Nucleus accumbens (tissue), 56 donors: ENCODE measurements at regions not wholly inside any gene's neighbourhood (a gene's known extent, or its start where the extent isn't known, plus 50 kb on each side); places are given as distances from the start of the nearest gene placed in this dataset.
A peak's percentile ranks its signal among the peaks of the same experiment; 100 is the strongest.
"Not testable (repeated sequence)": the region's sequence is repeated elsewhere in the genome, so short reads cannot be mapped to it uniquely, and the experiment has no call there.

Experiments
- DNase-seq, 56 donors: peaks; one replicate each; lab custom pipeline; 2025; lab: John Stamatoyannopoulos, UW

DNA sequence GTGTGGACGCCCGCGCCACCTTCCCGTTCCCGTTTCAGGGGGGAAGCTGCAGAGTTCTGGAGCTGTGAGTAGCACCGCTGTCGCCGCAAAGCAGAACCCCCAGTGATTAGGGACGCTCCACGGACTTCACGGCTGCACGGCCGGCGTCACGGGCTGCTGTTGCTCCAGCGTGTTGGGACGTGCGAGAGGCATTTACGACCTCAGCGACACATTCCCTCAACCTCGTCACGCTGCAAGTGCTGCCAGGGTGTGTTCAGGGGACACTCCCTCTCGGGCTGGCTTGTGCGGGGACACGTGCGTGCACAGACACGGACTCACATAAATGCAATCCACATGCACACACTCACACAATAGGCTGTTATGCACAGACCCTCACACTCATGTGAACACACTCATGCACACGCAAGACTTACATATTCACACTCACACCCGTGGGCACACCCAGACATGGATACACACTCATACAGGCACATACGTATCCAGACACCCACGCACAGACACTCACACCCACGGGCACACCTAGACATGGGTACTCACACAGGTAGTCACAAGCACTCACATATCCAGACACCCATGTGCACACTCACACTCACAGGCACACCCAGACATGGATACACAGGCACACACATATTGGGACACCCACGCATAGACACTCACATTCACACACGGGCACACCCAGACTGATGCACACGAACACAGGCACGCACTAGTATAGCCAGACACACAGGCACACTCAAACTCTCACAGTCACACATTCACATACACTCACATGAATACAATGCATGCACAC lies 198.0 kb upstream of the ZNF469 start:
- DNase-seq: not testable (repeated sequence)

DNA sequence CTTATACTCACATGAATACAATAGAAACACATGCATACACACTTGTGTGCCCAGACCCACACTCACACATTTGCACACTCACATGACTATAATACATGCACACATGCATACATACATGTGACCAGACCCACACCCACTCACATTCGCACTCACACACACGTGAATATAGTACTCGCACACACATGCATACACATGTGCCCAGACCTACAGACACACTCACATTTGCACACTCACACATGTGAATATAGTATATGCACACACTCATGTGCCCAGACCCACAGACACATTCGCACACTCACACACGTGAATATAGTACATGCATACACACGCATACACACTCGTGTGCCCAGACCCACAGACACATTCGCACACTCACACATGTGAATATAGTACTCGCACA lies 197.4 kb upstream of the ZNF469 start:
- DNase-seq: not testable (repeated sequence)

DNA sequence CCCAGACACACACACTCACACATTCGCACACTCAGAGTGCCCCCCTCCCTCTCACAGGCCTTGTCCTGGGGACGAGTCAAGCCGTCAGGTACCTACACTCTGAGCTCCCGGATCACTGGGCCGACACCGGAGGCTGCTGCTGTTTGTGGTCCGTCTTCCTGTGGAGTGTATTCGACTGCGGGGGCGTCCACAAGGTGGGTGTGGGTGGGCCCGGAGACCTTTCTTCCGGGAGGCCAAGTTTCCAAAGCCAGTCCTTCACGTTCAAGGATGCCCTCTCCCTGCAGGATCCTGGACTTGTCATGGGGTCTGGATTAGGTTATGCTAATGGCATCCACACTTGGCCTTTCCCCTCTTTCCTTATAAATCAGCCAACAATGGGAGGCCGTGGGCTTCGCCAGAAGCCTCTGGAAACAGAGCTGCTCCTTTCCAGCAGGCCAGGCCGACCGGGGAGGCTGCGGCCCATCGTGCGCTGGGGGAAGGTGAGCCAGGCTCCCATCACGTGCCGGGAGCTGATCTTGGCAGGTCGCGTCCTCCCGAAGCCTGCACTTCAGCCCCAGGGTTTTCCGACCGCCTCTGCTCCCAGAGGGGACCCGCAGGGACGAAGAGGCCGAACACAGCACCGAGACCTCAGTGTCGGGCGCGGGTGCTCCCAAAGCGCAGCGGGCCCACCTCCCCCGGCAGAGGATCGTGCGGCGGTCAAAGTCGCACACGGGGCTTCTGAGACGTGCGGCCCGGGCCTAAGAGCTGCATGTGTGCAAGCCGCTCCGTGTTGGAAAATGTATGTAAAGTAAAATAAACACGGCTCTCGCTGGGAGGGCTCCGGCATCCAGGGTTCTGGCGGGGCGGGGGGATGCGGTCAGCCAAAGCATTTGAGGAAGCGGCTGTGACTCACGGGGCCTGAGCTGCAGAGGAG lies 196.5 kb upstream of the ZNF469 start:
- not testable (repeated sequence) for DNase-seq

DNA sequence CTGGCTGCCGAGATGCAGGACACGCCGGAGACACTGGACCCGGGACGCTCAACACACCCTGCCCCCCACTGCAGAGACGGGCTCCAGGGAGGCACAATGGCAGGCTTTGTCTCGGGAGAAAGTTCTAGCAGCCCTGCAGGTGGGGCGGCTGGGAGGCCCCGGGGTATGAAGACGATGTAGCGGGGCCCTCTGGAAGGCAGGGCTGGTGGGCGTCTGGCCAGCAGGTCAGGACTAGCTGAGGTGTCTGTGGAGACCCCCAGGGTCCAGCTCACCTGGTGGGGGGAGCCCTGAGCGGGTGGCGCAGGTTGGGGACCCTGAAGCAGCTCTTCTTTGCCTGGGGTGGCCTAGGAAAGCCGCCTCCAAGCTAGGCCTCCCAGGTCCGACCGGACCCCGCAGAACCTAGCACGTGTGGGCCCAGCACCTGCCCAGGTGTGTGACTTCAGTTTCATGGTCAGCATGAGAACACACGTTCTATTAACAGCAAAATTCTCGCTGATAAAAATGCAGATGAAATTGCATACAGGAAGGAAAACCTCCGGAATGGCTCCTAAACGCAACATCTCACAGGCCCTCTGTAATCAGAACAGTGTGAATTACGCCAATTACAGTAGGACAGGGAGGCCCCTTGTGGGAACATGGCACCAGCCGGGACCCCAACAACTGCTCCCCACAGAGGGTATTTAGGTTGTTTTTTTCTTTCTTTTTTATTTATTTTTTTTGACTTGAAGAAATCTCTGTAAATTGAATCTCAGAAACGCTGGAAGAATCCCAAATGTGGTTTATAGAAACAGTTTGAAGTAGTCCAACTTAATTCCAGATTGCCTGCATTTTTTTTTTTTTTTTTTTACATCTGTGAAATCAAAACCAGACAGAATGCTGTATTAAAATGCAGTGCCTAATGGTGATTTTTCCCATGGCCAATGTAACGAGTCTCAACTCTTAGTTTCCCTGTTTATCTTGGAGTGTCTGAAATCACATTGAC lies 195.6 kb upstream of the ZNF469 start:
- DNase-seq: not testable (repeated sequence)

DNA sequence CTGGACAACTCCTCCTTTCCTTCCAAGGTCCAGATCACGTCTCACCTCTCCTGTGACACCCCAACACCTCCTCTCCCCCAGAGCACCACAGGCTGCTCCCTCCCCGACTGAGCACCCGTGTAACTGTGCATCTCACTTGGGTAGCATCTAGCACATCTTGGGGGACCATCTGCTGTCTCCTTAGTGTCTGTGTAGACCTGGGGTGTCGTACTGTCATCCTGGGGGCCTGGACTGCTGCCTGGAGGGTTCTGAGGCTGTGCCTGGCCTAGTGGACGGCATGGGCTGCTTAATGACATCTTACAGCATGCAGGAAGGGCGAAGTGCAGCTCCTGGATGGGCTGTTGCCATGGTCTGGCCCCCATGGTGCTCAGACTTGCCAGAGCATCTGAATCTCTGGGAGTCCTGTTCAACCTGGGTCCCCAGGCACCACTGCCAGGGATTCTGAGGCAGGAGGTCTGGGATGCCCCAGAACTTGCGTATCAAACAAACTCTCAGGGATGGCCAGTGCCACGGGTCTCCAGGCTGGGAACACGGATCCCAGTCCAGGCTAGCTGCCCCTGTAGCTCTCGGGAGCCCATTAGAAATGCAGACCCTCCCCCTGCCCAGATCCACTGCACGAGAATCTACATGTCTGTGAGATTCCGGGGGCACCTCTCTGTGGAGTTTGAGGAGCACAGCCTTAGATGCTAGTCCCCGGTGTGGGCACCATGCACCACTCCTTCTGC lies 194.4 kb upstream of the ZNF469 start:
- not testable (repeated sequence) for DNase-seq

DNA sequence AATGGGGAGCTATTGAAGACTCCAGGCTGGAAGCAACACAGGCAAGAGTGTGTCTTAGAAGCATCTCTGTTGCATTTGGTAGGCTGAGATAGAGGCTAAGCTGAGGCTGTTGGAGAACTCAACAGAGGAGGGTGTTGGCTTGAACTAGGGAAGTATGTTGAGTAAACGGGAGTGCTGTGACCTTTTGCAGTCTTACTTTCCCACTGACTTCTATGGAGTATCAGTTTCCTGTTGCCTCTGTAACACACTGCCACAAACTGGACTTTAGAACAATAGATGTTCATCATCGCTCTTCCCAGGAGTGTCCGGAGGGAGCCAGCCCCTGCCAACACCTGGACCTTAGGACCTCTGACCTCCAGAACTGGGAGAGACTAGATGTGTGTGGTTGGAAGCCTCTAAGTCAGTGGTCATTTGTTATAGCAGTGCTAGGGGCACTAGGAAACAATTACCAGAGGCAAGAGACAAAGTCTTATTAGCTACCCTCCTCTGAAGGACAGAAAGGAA lies 192.1 kb upstream of the ZNF469 start:
- not testable (repeated sequence) for DNase-seq

- DNase-seq: not testable (repeated sequence)
Measured at GRCh38 chr16:88191168-88191567, 191.6 kb upstream of the ZNF469 start.

DNA sequence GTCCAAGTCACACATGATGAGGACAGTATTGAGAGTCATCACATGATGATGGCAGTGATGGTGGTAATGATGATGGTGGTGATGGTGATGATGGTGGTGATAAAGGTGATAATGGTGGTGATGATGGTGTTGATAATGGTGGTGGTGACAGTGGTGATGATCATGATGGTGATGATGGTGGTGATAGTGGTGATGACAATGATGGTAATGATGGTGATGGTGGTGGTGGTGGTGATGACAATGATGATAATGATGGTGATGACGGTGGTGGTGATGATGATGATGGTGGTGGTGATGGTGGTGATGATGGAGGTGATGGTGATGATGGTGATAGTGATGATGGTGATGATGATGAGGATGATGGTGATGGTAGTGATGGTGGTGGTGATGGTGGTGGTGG lies 190.2 kb upstream of the ZNF469 start:
- no peak for DNase-seq

DNA sequence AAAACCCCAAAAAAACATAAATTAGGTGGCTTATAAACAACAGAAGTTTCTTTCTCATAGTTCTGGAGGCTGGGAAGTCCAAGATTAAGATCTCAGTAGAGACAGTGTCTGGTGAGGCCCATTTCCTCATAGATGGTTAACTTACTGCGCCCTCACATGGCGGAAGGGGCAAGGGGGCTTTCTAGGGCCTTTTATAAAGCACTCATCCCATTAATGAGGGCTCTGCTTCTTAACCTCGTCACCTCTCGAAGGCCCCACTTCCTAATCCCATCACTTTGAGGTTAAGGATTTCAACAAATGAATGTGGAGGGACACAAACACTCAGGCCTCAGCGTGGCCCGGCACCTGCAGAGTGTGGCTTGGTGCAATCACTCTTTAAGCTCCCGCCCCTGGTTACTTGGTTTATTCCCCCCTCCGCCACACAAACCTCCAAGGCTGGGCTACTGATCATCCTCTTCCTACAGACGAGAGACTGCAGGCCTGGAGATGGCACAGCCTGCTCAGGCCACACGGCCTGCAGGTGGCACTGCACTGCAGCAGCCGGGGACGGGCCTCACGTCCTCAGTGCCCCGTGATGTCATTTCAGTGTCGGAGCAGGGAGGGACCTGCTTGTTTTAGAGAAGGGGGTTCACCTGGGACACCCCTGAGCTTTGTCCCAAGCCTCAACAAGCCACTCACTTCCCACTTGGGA lies 188.9 kb upstream of the ZNF469 start:
- DNase-seq: peak in 40 of 56 donors; percentile 6 to 68 (median 23)

- peak in 10 of 56 donors; percentile 2 to 34 (median 12) for DNase-seq
Measured at GRCh38 chr16:88194397-88195268, 188.1 kb upstream of the ZNF469 start.

DNA sequence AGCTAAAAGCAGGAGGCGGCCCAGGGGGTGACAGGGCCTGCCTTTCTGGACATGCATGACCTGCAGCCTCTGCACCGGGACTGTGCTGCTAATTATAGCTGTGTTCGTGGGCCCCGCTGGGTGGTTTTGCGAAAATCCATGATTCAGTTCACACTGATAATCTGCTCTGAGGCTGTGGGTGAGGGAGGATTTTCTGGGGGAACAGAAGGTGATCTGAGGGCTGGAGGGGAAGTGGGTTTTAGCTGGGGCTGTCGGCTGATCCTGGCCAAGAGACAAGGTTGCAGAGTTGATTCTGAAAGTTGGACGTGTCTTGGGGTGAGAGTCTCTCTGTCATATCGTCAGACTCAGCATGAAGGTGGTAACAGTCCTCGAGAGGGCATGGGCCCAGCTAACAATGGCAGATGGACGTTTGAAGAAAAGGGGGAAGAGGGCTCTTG lies 187.5 kb upstream of the ZNF469 start:
- DNase-seq: no peak

DNA sequence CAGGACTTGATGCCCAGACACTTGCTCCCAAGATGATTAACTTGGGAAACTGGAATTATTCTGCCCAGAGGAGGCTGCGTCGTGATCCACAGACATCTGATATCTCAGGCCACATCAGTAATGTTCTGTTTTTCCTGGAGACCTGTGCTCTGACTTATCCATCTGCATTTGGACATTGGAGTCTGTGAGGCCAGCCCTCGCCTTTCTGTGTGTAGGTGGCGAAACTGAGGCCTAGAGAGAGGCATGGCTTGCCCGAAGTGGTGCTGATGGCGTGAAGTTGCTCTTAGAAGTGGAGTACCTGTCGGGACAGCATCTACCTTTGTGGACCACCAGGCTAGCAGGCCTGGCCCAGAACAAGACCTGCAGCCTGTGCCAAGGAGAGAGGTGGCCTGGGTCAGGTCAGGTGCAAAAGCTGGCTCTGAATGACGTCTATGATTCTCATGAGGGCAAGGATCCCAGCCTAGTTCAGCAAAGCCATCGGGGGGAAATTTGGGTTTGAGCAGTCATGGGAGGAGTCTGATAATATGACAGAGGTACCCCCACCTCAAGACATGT lies 186.8 kb upstream of the ZNF469 start:
- DNase-seq: no peak

DNA sequence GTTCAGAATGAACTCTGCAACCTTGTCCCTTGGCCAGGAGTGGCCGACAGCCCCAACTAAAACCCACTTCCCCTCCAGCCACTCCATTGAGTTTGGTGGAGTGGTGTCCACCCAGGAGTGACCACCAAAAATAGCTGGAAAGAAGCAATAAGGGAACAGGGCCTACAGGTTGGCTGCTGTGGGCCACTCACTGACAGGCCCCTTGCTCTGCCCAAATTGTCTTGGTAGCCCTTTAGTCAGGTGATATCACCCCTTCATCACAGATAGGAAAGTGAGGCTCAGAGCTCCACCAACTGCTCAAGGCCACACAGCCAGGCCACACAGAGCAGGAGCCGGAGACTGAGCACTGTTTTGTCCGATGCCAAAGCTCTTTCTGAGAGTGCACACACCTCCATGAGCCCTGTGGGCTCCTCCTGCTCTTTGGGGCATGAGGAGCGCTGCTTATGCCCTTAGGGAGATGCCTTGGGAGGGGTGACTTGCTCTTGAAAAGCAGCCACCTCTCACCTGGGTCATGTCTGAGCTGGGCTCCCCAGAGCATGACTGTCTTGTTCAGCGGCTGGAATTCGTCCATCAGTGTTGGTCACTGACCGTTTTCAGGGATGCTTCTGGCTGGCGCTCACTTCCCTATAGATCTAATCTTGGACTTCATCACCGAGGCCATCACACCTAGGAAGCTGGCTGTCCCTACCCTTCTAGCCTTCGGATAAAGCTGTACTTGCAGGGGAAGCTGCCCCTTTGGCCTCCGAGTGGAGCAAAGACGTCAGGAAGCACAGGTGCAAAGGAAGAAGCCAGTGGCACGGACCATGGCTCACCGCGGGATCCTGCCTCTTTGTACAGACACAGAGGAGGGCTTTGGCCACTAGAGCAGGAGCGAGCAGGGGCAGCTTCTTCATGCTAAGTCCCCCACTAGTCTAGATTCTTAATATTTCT lies 186.0 kb upstream of the ZNF469 start:
- DNase-seq: no peak

GRCh38 chr16:88197481-88198456 lies 185.0 kb upstream of the ZNF469 start:
- no peak for DNase-seq
